ENCODE measurements at regions not wholly inside any gene's neighbourhood (a gene's known extent, or its start where the extent isn't known, plus 50 kb on each side); places are given as distances from the start of the nearest gene placed in this dataset.

- DNase-seq, result no peak
Measured at GRCh38 chr20:50242548-50242862, 51.9 kb downstream of the CEBPB start.

- no peak for DNase-seq
Measured at GRCh38 chr20:50242863-50243609, 52.4 kb downstream of the CEBPB start.

GRCh38 chr20:50243610-50244351 lies 53.2 kb downstream of the CEBPB start:
- DNase-seq, result no peak

GRCh38 chr20:50244352-50245149 lies 53.9 kb downstream of the CEBPB start:
- DNase-seq, result no peak

- no peak for DNase-seq
Measured at GRCh38 chr20:50245498-50246366, 55.1 kb downstream of the CEBPB start.

- DNase-seq, result no peak
Measured at GRCh38 chr20:50246367-50247195, 56.0 kb downstream of the CEBPB start.

GRCh38 chr20:50247196-50248094 lies 56.8 kb downstream of the CEBPB start:
- no peak for DNase-seq

- no peak for DNase-seq
Measured at GRCh38 chr20:50248104-50248641, 57.5 kb downstream of the CEBPB start.

GRCh38 chr20:50249447-50250388 lies 59.1 kb downstream of the CEBPB start:
- DNase-seq, result no peak

GRCh38 chr20:50250679-50251382 lies 60.2 kb downstream of the CEBPB start:
- DNase-seq, result no peak

- DNase-seq, result no peak
Measured at GRCh38 chr20:50251383-50251748, 60.7 kb downstream of the CEBPB start.

- DNase-seq, result no peak
Measured at GRCh38 chr20:50251992-50252511, 61.4 kb downstream of the CEBPB start.

- DNase-seq, result no peak
Measured at GRCh38 chr20:50252701-50253100, 62.1 kb downstream of the CEBPB start.

- DNase-seq, result no peak
Measured at GRCh38 chr20:50253101-50253500, 62.5 kb downstream of the CEBPB start.

- DNase-seq, result no peak
Measured at GRCh38 chr20:50254466-50255079, 63.9 kb downstream of the CEBPB start.

- no peak for DNase-seq
Measured at GRCh38 chr20:50256577-50256976, 65.9 kb downstream of the CEBPB start.

- DNase-seq, result no peak
Measured at GRCh38 chr20:50257860-50258259, 67.2 kb downstream of the CEBPB start.
